Endothelial cell of umbilical vein (primary cell): ENCODE measurements at regions not wholly inside any gene's neighbourhood (a gene's known extent, or its start where the extent isn't known, plus 50 kb on each side); places are given as distances from the start of the nearest gene placed in this dataset.

Experiments
- BruUV-seq: library from RNA; stranded (reverse); fragments of 400-500 nt; replicated peaks from 2 replicates; lab custom pipeline; 2021; lab: Mats Ljungman, UMichigan
- CTCF ChIA-PET: fragments of 300-600, 350-600 bp; sonication (Branson Sonifier 250); formaldehyde crosslinking; loops from one replicate; lab custom pipeline; 2021; ENCODE audit warnings: antibody characterized with exemption, inconsistent platforms; lab: Charles Lee
- POLR2A ChIA-PET: fragments of 300-600, 350-600 bp; sonication (Branson Sonifier 250); formaldehyde crosslinking; loops from one replicate; lab custom pipeline; 2021; ENCODE audit warnings: antibody characterized with exemption, inconsistent platforms; lab: Charles Lee
- DNase-seq: peaks from one replicate; pipeline ENCODE4 v3.0.0-alpha.2; 2011; ENCODE audit warnings: low read depth, low spot score
- FAIRE-seq: peaks from 2 replicates; lab custom pipeline; 2011; peaks lifted over from hg19 to GRCh38; lab: Jason Lieb, UNC
- H2AFZ ChIP-seq: 2 replicates; pipeline ENCODE4 v1.6.0; 2012; ENCODE audit warnings: low read depth, low read length, control low read depth, inconsistent platforms
- H3K27ac ChIP-seq: 2 replicates; pipeline ENCODE4 v1.5.1; 2011; ENCODE audit warnings: low read depth, mild to moderate bottlenecking, control low read depth, low read length, moderate library complexity; ENCODE audit not compliant: insufficient read depth
- H3K27me3 ChIP-seq, 2 experiments: 2 replicates each; pipeline versions ENCODE4 v1.6.0 to v1.6.1; 2011; ENCODE audit warnings: low read length in 2 of 2, mixed read lengths in 1 of 2; ENCODE audit not compliant: control insufficient read depth in 2 of 2, insufficient read depth in 2 of 2
- H3K36me3 ChIP-seq, 2 experiments: 2 replicates in 1 of 2; 3 replicates in 1 of 2; pipeline ENCODE4 v1.5.1; 2011; ENCODE audit warnings: low read length in 2 of 2, mild to moderate bottlenecking in 1 of 2, moderate library complexity in 1 of 2; ENCODE audit not compliant: control insufficient read depth in 2 of 2, insufficient read depth in 2 of 2; ENCODE audit errors: extremely low read depth in 1 of 2
- H3K4me1 ChIP-seq: 3 replicates; pipeline ENCODE4 v1.5.1; 2011; ENCODE audit warnings: mild to moderate bottlenecking, low read length; ENCODE audit not compliant: control insufficient read depth, insufficient read depth; ENCODE audit errors: extremely low read depth
- H3K4me2 ChIP-seq: 2 replicates; pipeline ENCODE4 v1.6.1; 2011; ENCODE audit warnings: low read length, control low read depth, mixed read lengths; ENCODE audit not compliant: insufficient read depth
- H3K4me3 ChIP-seq, 3 experiments: fragments of 200-600 bp in 1 of 3; sonication (generic), shearing (Covaris generic) in 1 of 3; replicated peaks in 1 of 3; 2 replicates each; pipeline ENCODE4 v1.5.1; 2011 to 2016; ENCODE audit warnings: control low read depth in 3 of 3, low read length in 3 of 3, mild to moderate bottlenecking in 2 of 3, inconsistent platforms in 1 of 3, low read depth in 1 of 3, moderate library complexity in 1 of 3; ENCODE audit not compliant: insufficient read depth in 1 of 3
- H3K79me2 ChIP-seq: 2 replicates; pipeline ENCODE4 v1.6.0; 2012; ENCODE audit warnings: low read length, inconsistent platforms; ENCODE audit not compliant: control insufficient read depth, insufficient read depth
- H3K9ac ChIP-seq: replicated peaks from 2 replicates; pipeline ENCODE3; 2011; ENCODE audit warnings: low read length, control low read depth; ENCODE audit not compliant: insufficient read depth; ENCODE audit errors: extremely low read depth
- H3K9me1 ChIP-seq: replicated peaks from 3 replicates; pipeline ENCODE4 v1.6.0; 2011; ENCODE audit warnings: mild to moderate bottlenecking, low read length; ENCODE audit not compliant: control insufficient read depth, insufficient read depth; ENCODE audit errors: extremely low read depth
- H3K9me3 ChIP-seq: replicated peaks from 2 replicates; pipeline ENCODE4 v1.5.1; 2012; ENCODE audit warnings: low read length, inconsistent platforms; ENCODE audit not compliant: control insufficient read depth, insufficient read depth
- H4K20me1 ChIP-seq: replicated peaks from 2 replicates; pipeline ENCODE3; 2011; ENCODE audit warnings: mild to moderate bottlenecking, low read length; ENCODE audit not compliant: control insufficient read depth, insufficient read depth; ENCODE audit errors: extremely low read depth
- CTCF ChIP-seq, 2 donors: IDR thresholded peaks; 1 replicate in 1 of 2; 2 replicates in 1 of 2; pipeline ENCODE4 v1.5.1; 2011; ENCODE audit warnings: low read length in 2 of 2, mild to moderate bottlenecking in 2 of 2, moderate library complexity in 2 of 2, control low read depth in 1 of 2, inconsistent platforms in 1 of 2, low read depth in 1 of 2; ENCODE audit not compliant: insufficient read depth in 1 of 2; ENCODE audit errors: extremely low read depth in 1 of 2
- EZH2 ChIP-seq: IDR thresholded peaks from 2 replicates; pipeline ENCODE4 v1.6.1; 2012; ENCODE audit warnings: borderline replicate concordance, low read depth, mild to moderate bottlenecking, moderate library complexity, low read length, inconsistent platforms; ENCODE audit not compliant: severe bottlenecking
- FOS ChIP-seq: IDR thresholded peaks from 2 replicates; pipeline ENCODE4 v1.6.1; 2011; ENCODE audit warnings: mild to moderate bottlenecking, low read length, moderate library complexity, borderline replicate concordance; ENCODE audit not compliant: insufficient read depth
- GATA2 ChIP-seq: IDR thresholded peaks from 2 replicates; pipeline ENCODE4 v1.7.0; 2011; ENCODE audit warnings: low read depth, mild to moderate bottlenecking, moderate library complexity, mixed read lengths, low read length; ENCODE audit not compliant: insufficient read length, insufficient read depth
- JUN ChIP-seq: IDR thresholded peaks from 2 replicates; pipeline ENCODE4 v1.6.1; 2011; ENCODE audit warnings: borderline replicate concordance, low read depth; ENCODE audit not compliant: insufficient read length, insufficient read depth
- MAX ChIP-seq: IDR thresholded peaks from 2 replicates; pipeline ENCODE4 v1.6.1; 2011; ENCODE audit not compliant: insufficient read depth, insufficient read length
- MYC ChIP-seq: IDR thresholded peaks from one replicate; pipeline ENCODE4 v1.6.1; 2011; ENCODE audit warnings: mild to moderate bottlenecking, low read depth, low read length
- POLR2A ChIP-seq: IDR thresholded peaks from 2 replicates; pipeline ENCODE4 v1.6.1; 2012; ENCODE audit warnings: low read depth, mild to moderate bottlenecking, control low read depth, low read length
- POLR2AphosphoS5 ChIP-seq: IDR thresholded peaks from 2 replicates; pipeline ENCODE4 v1.6.1; 2012; ENCODE audit warnings: low read depth, mild to moderate bottlenecking, control low read depth, low read length, moderate library complexity; ENCODE audit not compliant: insufficient read depth
- dilution Hi-C: fragments of 300-500 bp; cut with MboI; formaldehyde crosslinking; loops from one replicate; pipeline ENCODE4 v1.15.0; 2019; ENCODE audit warnings: low sequenced_read_pairs; ENCODE audit not compliant: extremely low pct_ligation_motif_present
- intact Hi-C: fragments of 100-400 bp; cut with micrococcal nuclease; formaldehyde crosslinking; loops from one replicate; pipeline ENCODE4 v1.10.0; 2022

DNA sequence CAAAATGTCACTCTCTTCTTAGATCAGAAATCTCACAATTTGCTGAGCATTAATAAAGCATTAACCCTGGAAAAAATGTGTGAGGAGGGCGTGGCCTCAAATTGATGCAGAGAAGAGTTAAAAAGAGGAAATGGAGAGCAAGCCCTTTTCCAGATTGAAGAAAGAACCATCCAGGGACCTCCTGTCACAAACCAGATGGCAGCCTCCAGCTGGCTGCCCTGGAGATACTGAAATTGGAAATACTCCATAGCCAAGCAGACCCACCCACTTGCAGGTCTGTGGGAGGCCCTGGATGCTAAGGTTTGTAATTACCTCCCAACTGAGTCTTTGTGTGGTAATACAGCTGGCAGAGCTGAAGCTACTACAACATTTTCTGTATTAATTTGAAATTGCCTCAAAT is 214.9 kb downstream of the IL20RB start:
- no peak overlapping the region for H3K4me2 ChIP-seq
- H3K27ac ChIP-seq, result no peak overlapping the region
- TF ChIP-seq GATA2 (no peak), MYC (no peak), POLR2AphosphoS5 (no peak), EZH2 (no peak), FOS (no peak), CTCF (IDR thresholded peaks at IDR 0.05; ENCODE audit: extremely low read depth in 1 of 2, insufficient read depth in 1 of 2, low read depth in 1 of 2, low read length in 2 of 2) (no peak), MAX (no peak), POLR2A (no peak), JUN (no peak)
- no peak overlapping the region for H3K4me3 ChIP-seq
- H4K20me1 ChIP-seq, result no peaks in the 10 kb centered on the region
- dilution Hi-C loops, result no loop called here
- CTCF ChIA-PET, result no interaction called here
- no peaks in the 10 kb centered on the region for H3K79me2 ChIP-seq
- H2AFZ ChIP-seq, result no peak overlapping the region
- H3K9me3 ChIP-seq, result no peaks in the 10 kb centered on the region
- no peak for DNase-seq
- H3K9me1 ChIP-seq, result no peaks in the 10 kb centered on the region
- intact Hi-C loops, result no loop called here
- H3K27me3 ChIP-seq, result no peaks in the 10 kb centered on the region
- POLR2A ChIA-PET, result no interaction called here
- FAIRE-seq, result no peak
- no TSS peak for BruUV-seq
- no peaks in the 10 kb centered on the region for H3K36me3 ChIP-seq
- no peaks in the 10 kb centered on the region for H3K4me1 ChIP-seq
- no peak overlapping the region for H3K9ac ChIP-seq
